Activated CD4-positive, alpha-beta T cell treated with anti-CD3 and anti-CD28 coated beads, Interleukin-2, amount 50 U/mL, for 16 hours (primary cell): ENCODE measurements at regions not wholly inside any gene's neighbourhood (a gene's known extent, or its start where the extent isn't known, plus 50 kb on each side); places are given as distances from the start of the nearest gene placed in this dataset.

ENCODE experiments used
- DNase-seq: peaks from one replicate; pipeline ENCODE4 v3.0.0-alpha.2; 2020

- no peak for DNase-seq
Measured at GRCh38 chr5:23064710-23065109, 211.6 kb upstream of the CDH12 start.

GRCh38 chr5:23053846-23054245 lies 200.7 kb upstream of the CDH12 start:
- DNase-seq: no peak

- no peak for DNase-seq
Measured at GRCh38 chr5:23042226-23042625, 189.1 kb upstream of the CDH12 start.

- DNase-seq: no peak
Measured at GRCh38 chr5:23035555-23036090, 182.5 kb upstream of the CDH12 start.

GRCh38 chr5:23033864-23034263 lies 180.7 kb upstream of the CDH12 start:
- no peak for DNase-seq

GRCh38 chr5:23029290-23029689 lies 176.1 kb upstream of the CDH12 start:
- no peak for DNase-seq

- no peak for DNase-seq
Measured at GRCh38 chr5:23028445-23029021, 175.4 kb upstream of the CDH12 start.

GRCh38 chr5:23027830-23028229 lies 174.7 kb upstream of the CDH12 start:
- DNase-seq: no peak

GRCh38 chr5:23027331-23027730 lies 174.2 kb upstream of the CDH12 start:
- no peak for DNase-seq

- no peak for DNase-seq
Measured at GRCh38 chr5:23026252-23027170, 173.4 kb upstream of the CDH12 start.

GRCh38 chr5:23025629-23026233 lies 172.6 kb upstream of the CDH12 start:
- DNase-seq: no peak

- DNase-seq: no peak
Measured at GRCh38 chr5:23024470-23024869, 171.3 kb upstream of the CDH12 start.

GRCh38 chr5:23014825-23015224 lies 161.7 kb upstream of the CDH12 start:
- no peak for DNase-seq

GRCh38 chr5:23014266-23014665 lies 161.1 kb upstream of the CDH12 start:
- DNase-seq: no peak

- no peak for DNase-seq
Measured at GRCh38 chr5:23013395-23013998, 160.4 kb upstream of the CDH12 start.

- peak; percentile 0 for DNase-seq
Measured at GRCh38 chr5:23012842-23013241, 159.7 kb upstream of the CDH12 start.

- no peak for DNase-seq
Measured at GRCh38 chr5:23007762-23008161, 154.6 kb upstream of the CDH12 start.

GRCh38 chr5:23007236-23007635 lies 154.1 kb upstream of the CDH12 start:
- DNase-seq: no peak

- no peak for DNase-seq
Measured at GRCh38 chr5:23001120-23001519, 148.0 kb upstream of the CDH12 start.

- no peak for DNase-seq
Measured at GRCh38 chr5:22998774-22999173, 145.6 kb upstream of the CDH12 start.

- no peak for DNase-seq
Measured at GRCh38 chr5:22998362-22998761, 145.2 kb upstream of the CDH12 start.

- no peak for DNase-seq
Measured at GRCh38 chr5:22988937-22989336, 135.8 kb upstream of the CDH12 start.

GRCh38 chr5:22986281-22986680 lies 133.1 kb upstream of the CDH12 start:
- no peak for DNase-seq
